GM23338 (cell line): ENCODE measurements at regions not wholly inside any gene's neighbourhood (a gene's known extent, or its start where the extent isn't known, plus 50 kb on each side); places are given as distances from the start of the nearest gene placed in this dataset.
A peak's percentile ranks its signal among the peaks of the same experiment; 100 is the strongest.

Experiments used
- ATAC-seq: fragments of 200-7000 bp; cut with Tn5 transposase; 3 replicates; pipeline ENCODE4 v1.9.1; 2020
- DNase-seq: peaks from one replicate; pipeline ENCODE4 v3.0.0-alpha.2; 2015; ENCODE audit warnings: low spot score
- H2AFZ ChIP-seq: fragments of 200-600 bp; sonication (generic); 2 replicates; pipeline ENCODE4 v1.8.0; 2016; ENCODE audit warnings: antibody characterized with exemption, mild to moderate bottlenecking, moderate library complexity
- H3F3A ChIP-seq: fragments of 200-600 bp; sonication (generic); replicated peaks from 2 replicates; pipeline ENCODE4 v1.8.0; 2017; ENCODE audit warnings: antibody characterized with exemption, mixed run types, low read depth
- H3K27ac ChIP-seq: fragments of 200-600 bp; sonication (generic); 2 replicates; pipeline ENCODE4 v1.6.1; 2016; ENCODE audit warnings: low read depth
- H3K27me3 ChIP-seq: fragments of 200-600 bp; sonication (generic); 2 replicates; pipeline ENCODE4 v1.8.0; 2016; ENCODE audit warnings: mild to moderate bottlenecking, mixed run types, moderate library complexity; ENCODE audit not compliant: insufficient read depth
- H3K36me3 ChIP-seq: fragments of 200-600 bp; sonication (generic); 2 replicates; pipeline ENCODE4 v1.8.0; 2016; ENCODE audit warnings: mild to moderate bottlenecking; ENCODE audit not compliant: insufficient read depth
- H3K4me1 ChIP-seq: fragments of 200-600 bp; sonication (generic); 2 replicates; pipeline ENCODE4 v1.8.0; 2016; ENCODE audit warnings: mild to moderate bottlenecking, moderate library complexity; ENCODE audit not compliant: insufficient read depth
- H3K4me2 ChIP-seq: fragments of 200-600 bp; sonication (generic); 2 replicates; pipeline ENCODE4 v1.7.1; 2017; ENCODE audit warnings: mixed run types
- H3K4me3 ChIP-seq: fragments of 200-600 bp; sonication (generic); 2 replicates; pipeline ENCODE4 v1.6.1; 2016; ENCODE audit warnings: mixed run types
- H3K79me2 ChIP-seq: fragments of 200-600 bp; sonication (generic); replicated peaks from 2 replicates; pipeline ENCODE4 v1.8.0; 2017; ENCODE audit warnings: mild to moderate bottlenecking; ENCODE audit not compliant: insufficient read depth
- H3K9me2 ChIP-seq: fragments of 200-600 bp; sonication (generic); 2 replicates; pipeline ENCODE4 v1.8.0; 2017; ENCODE audit not compliant: insufficient read depth
- H4K20me1 ChIP-seq: fragments of 200-600 bp; sonication (generic); replicated peaks from 2 replicates; pipeline ENCODE4 v1.8.0; 2017; ENCODE audit warnings: mild to moderate bottlenecking; ENCODE audit not compliant: insufficient read depth
- H3K27ac Mint-ChIP-seq: 2 replicates; pipeline ENCODE4 v1.8.0; 2020; ENCODE audit warnings: inconsistent platforms, mild to moderate bottlenecking, moderate library complexity, mixed read lengths
- H3K27me3 Mint-ChIP-seq: 3 replicates; pipeline ENCODE4 v1.8.0; 2022; ENCODE audit warnings: low read depth, mild to moderate bottlenecking, moderate library complexity, mixed read lengths, inconsistent platforms; ENCODE audit not compliant: insufficient read depth, poor library complexity
- H3K36me3 Mint-ChIP-seq: 3 replicates; pipeline ENCODE4 v1.8.0; 2021; ENCODE audit warnings: low read depth, mild to moderate bottlenecking, inconsistent platforms, moderate library complexity, mixed read lengths
- H3K4me1 Mint-ChIP-seq: 3 replicates; pipeline ENCODE4 v1.8.0; 2020; ENCODE audit warnings: mild to moderate bottlenecking, inconsistent platforms, mixed read lengths
- H3K4me3 Mint-ChIP-seq: 3 replicates; pipeline ENCODE4 v1.8.0; 2021; ENCODE audit warnings: moderate library complexity, mild to moderate bottlenecking, inconsistent platforms, mixed read lengths
- H3K9me3 Mint-ChIP-seq: 3 replicates; pipeline ENCODE4 v1.8.0; 2020; ENCODE audit warnings: moderate library complexity, mild to moderate bottlenecking, inconsistent platforms, mixed read lengths
- CREB1 ChIP-seq: fragments of 250-450 bp; sonication (Bioruptor Pico); IDR thresholded peaks from 2 replicates; pipeline ENCODE4 v1.5.0; 2020; ENCODE audit warnings: low read depth, mild to moderate bottlenecking, moderate library complexity
- EZH2 ChIP-seq: fragments of 200-600 bp; sonication (generic); IDR thresholded peaks from one replicate; pipeline ENCODE4 v1.8.0; 2017; ENCODE audit warnings: antibody characterized with exemption, mild to moderate bottlenecking, low read depth; ENCODE audit not compliant: unreplicated experiment
- EZH2phosphoT487 ChIP-seq: fragments of 200-600 bp; sonication (generic); IDR thresholded peaks from one replicate; pipeline ENCODE4 v1.8.1; 2018; ENCODE audit warnings: antibody characterized with exemption; ENCODE audit not compliant: unreplicated experiment
- NANOG ChIP-seq: IDR thresholded peaks from 2 replicates; pipeline ENCODE4 v1.6.1; 2016; ENCODE audit warnings: antibody characterized with exemption, borderline replicate concordance
- REST ChIP-seq: IDR thresholded peaks from one replicate; pipeline ENCODE4 v1.6.1; 2018; ENCODE audit warnings: antibody characterized with exemption; ENCODE audit not compliant: unreplicated experiment
- ZNF114 ChIP-seq: fragments of 250-450 bp; sonication (Bioruptor Pico); IDR thresholded peaks from 2 replicates; pipeline ENCODE4 v1.5.0; 2020; ENCODE audit warnings: mild to moderate bottlenecking, moderate library complexity
- ZNF331 ChIP-seq: fragments of 250-450 bp; sonication (Bioruptor Pico); IDR thresholded peaks from 2 replicates; pipeline ENCODE4 v1.5.0; 2020; ENCODE audit warnings: low read depth, mild to moderate bottlenecking, moderate library complexity
- TF ChIP-seq, protein P1 (sequence below), 2 experiments: fragments of 200-600 bp in 1 of 2; sonication (generic) in 1 of 2; conservative IDR thresholded peaks; 2 replicates each; pipeline versions ENCODE4 v1.5.1 to v1.6.1; 2016 to 2017; ENCODE audit warnings: antibody characterized with exemption in 2 of 2, low read depth in 2 of 2, mild to moderate bottlenecking in 2 of 2, moderate library complexity in 1 of 2
- TF ChIP-seq, protein P2 (sequence below): fragments of 250-450 bp; sonication (Bioruptor Pico); IDR thresholded peaks from 2 replicates; pipeline ENCODE4 v1.5.0; 2020; ENCODE audit warnings: mild to moderate bottlenecking, moderate library complexity

DNA sequence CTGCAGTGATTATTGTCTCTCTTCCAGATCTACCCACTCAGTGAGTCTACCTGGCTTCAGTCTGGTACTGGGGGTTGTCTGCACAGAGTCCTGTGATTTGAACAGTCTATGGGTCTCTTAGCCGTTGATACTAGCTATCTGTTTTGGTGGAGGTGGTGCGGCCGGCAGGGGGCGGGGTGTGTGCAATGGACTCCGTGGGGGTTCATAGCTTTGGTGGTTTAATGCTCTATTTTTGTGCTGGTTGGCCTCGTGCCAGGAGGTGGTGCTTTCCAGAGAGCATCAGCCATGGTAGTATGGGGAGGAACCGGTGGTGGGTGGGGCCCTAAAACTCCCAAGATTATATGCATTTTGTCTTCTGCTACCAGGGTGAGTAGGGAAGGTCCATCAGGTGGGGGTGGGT lies 1120.1 kb upstream of the FAM98A start:
- Mint-ChIP-seq H3K27ac (peak overlapping the region; percentile 63; the same call in 1 of the 2 replicates), H3K4me3 (no peak overlapping the region), H3K9me3 (peaks cover 3% of the 10 kb centered on the region; the same call in 1 of the 3 replicates), H3K36me3 (peaks cover 4% of the 10 kb centered on the region; the same call in 1 of the 3 replicates), H3K27me3 (no peaks in the 10 kb centered on the region), H3K4me1 (peaks cover 22% of the 10 kb centered on the region)
- Histone ChIP-seq H3K4me3 (no peak overlapping the region), H3K4me1 (peaks cover 10% of the 10 kb centered on the region), H3F3A (no peaks in the 10 kb centered on the region), H3K27ac (no peak overlapping the region), H3K79me2 (no peaks in the 10 kb centered on the region), H3K4me2 (no peak overlapping the region), H4K20me1 (no peaks in the 10 kb centered on the region), H3K9me2 (peaks cover 5% of the 10 kb centered on the region; the same call in 1 of the 2 replicates), H3K27me3 (no peaks in the 10 kb centered on the region), H3K36me3 (no peaks in the 10 kb centered on the region), H2AFZ (no peak overlapping the region)
- ATAC-seq (no peak), DNase-seq (no peak)
- TF ChIP-seq, protein P1, sequence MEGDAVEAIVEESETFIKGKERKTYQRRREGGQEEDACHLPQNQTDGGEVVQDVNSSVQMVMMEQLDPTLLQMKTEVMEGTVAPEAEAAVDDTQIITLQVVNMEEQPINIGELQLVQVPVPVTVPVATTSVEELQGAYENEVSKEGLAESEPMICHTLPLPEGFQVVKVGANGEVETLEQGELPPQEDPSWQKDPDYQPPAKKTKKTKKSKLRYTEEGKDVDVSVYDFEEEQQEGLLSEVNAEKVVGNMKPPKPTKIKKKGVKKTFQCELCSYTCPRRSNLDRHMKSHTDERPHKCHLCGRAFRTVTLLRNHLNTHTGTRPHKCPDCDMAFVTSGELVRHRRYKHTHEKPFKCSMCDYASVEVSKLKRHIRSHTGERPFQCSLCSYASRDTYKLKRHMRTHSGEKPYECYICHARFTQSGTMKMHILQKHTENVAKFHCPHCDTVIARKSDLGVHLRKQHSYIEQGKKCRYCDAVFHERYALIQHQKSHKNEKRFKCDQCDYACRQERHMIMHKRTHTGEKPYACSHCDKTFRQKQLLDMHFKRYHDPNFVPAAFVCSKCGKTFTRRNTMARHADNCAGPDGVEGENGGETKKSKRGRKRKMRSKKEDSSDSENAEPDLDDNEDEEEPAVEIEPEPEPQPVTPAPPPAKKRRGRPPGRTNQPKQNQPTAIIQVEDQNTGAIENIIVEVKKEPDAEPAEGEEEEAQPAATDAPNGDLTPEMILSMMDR (conservative IDR thresholded peaks at IDR 0.05; ENCODE audit: low read depth in 2 of 2) = 0 out of 4 replicates have a peak, but pooled peaks of 1 of the 2 experiments have one; percentile 6
- TF ChIP-seq ZNF331 (CRISPR knock-in tag) = no peak

GRCh38 chr2:34705551-34706247 lies 1106.6 kb upstream of the FAM98A start:
- Histone ChIP-seq H4K20me1 (no peaks in the 10 kb centered on the region), H3K9me2 (no peaks in the 10 kb centered on the region), H2AFZ (peak overlapping the region; percentile 53; the same call in 1 of the 2 replicates), H3K27me3 (no peaks in the 10 kb centered on the region), H3K4me3 (no peak overlapping the region), H3K36me3 (no peaks in the 10 kb centered on the region), H3K4me1 (no peaks in the 10 kb centered on the region; the same call in 1 of the 2 replicates), H3K27ac (no peak overlapping the region), H3K79me2 (no peaks in the 10 kb centered on the region), H3F3A (no peaks in the 10 kb centered on the region), H3K4me2 (no peak overlapping the region)
- ATAC-seq (no peak), DNase-seq (no peak)
- H3K9me3 Mint-ChIP-seq = no peaks in the 10 kb centered on the region; the same call in 2 of the 3 replicates
- peaks cover 8% of the 10 kb centered on the region; the same call in 2 of the 3 replicates for H3K4me1 Mint-ChIP-seq
- H3K4me3 Mint-ChIP-seq = no peak overlapping the region
- H3K27me3 Mint-ChIP-seq = peaks cover 2% of the 10 kb centered on the region
- H3K27ac Mint-ChIP-seq = no peak overlapping the region
- H3K36me3 Mint-ChIP-seq = no peaks in the 10 kb centered on the region
- TF ChIP-seq, protein P2, sequence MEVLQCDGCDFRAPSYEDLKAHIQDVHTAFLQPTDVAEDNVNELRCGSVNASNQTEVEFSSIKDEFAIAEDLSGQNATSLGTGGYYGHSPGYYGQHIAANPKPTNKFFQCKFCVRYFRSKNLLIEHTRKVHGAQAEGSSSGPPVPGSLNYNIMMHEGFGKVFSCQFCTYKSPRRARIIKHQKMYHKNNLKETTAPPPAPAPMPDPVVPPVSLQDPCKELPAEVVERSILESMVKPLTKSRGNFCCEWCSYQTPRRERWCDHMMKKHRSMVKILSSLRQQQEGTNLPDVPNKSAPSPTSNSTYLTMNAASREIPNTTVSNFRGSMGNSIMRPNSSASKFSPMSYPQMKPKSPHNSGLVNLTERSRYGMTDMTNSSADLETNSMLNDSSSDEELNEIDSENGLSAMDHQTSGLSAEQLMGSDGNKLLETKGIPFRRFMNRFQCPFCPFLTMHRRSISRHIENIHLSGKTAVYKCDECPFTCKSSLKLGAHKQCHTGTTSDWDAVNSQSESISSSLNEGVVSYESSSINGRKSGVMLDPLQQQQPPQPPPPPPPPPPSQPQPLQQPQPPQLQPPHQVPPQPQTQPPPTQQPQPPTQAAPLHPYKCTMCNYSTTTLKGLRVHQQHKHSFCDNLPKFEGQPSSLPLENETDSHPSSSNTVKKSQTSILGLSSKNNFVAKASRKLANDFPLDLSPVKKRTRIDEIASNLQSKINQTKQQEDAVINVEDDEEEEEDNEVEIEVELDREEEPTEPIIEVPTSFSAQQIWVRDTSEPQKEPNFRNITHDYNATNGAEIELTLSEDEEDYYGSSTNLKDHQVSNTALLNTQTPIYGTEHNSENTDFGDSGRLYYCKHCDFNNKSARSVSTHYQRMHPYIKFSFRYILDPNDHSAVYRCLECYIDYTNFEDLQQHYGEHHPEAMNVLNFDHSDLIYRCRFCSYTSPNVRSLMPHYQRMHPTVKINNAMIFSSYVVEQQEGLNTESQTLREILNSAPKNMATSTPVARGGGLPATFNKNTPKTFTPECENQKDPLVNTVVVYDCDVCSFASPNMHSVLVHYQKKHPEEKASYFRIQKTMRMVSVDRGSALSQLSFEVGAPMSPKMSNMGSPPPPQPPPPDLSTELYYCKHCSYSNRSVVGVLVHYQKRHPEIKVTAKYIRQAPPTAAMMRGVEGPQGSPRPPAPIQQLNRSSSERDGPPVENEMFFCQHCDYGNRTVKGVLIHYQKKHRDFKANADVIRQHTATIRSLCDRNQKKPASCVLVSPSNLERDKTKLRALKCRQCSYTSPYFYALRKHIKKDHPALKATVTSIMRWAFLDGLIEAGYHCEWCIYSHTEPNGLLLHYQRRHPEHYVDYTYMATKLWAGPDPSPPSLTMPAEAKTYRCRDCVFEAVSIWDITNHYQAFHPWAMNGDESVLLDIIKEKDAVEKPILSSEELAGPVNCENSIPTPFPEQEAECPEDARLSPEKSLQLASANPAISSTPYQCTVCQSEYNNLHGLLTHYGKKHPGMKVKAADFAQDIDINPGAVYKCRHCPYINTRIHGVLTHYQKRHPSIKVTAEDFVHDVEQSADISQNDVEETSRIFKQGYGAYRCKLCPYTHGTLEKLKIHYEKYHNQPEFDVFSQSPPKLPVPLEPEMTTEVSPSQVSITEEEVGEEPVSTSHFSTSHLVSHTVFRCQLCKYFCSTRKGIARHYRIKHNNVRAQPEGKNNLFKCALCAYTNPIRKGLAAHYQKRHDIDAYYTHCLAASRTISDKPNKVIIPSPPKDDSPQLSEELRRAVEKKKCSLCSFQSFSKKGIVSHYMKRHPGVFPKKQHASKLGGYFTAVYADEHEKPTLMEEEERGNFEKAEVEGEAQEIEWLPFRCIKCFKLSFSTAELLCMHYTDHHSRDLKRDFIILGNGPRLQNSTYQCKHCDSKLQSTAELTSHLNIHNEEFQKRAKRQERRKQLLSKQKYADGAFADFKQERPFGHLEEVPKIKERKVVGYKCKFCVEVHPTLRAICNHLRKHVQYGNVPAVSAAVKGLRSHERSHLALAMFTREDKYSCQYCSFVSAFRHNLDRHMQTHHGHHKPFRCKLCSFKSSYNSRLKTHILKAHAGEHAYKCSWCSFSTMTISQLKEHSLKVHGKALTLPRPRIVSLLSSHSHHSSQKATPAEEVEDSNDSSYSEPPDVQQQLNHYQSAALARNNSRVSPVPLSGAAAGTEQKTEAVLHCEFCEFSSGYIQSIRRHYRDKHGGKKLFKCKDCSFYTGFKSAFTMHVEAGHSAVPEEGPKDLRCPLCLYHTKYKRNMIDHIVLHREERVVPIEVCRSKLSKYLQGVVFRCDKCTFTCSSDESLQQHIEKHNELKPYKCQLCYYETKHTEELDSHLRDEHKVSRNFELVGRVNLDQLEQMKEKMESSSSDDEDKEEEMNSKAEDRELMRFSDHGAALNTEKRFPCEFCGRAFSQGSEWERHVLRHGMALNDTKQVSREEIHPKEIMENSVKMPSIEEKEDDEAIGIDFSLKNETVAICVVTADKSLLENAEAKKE (CRISPR knock-in tag) = no peak
- no peak for TF ChIP-seq NANOG
- no peak for TF ChIP-seq CREB1 (CRISPR knock-in tag)
- no peak for TF ChIP-seq EZH2phosphoT487
- TF ChIP-seq ZNF114 (CRISPR knock-in tag) = no peak
- TF ChIP-seq REST = no peak
- no peak for TF ChIP-seq EZH2
